Immature natural killer cell (primary cell): ENCODE measurements at regions not wholly inside any gene's neighbourhood (a gene's known extent, or its start where the extent isn't known, plus 50 kb on each side); places are given as distances from the start of the nearest gene placed in this dataset.
"Not testable (repeated sequence)": the region's sequence is repeated elsewhere in the genome, so short reads cannot be mapped to it uniquely, and the experiment has no call there.

Experiments
- DNase-seq, 3 donors: peaks; one replicate each; pipeline ENCODE4 v3.0.0; 2022; ENCODE audit warnings: mixed read lengths in 1 of 3
- H3K27ac Mint-ChIP-seq, 6 donors: one replicate each; pipeline ENCODE4 v1.8.0; 2020; ENCODE audit warnings: mixed read lengths in 6 of 6, mild to moderate bottlenecking in 5 of 6, inconsistent platforms in 4 of 6, moderate library complexity in 3 of 6
- H3K27me3 Mint-ChIP-seq, 3 donors: one replicate each; pipeline ENCODE4 v1.8.0; 2020 to 2021; ENCODE audit warnings: low read depth in 3 of 3, mild to moderate bottlenecking in 3 of 3, mixed read lengths in 3 of 3, moderate library complexity in 3 of 3, inconsistent platforms in 1 of 3
- H3K36me3 Mint-ChIP-seq, 3 donors: one replicate each; pipeline ENCODE4 v1.8.0; 2020; ENCODE audit warnings: mixed read lengths in 3 of 3, inconsistent platforms in 2 of 3, mild to moderate bottlenecking in 2 of 3
- H3K4me1 Mint-ChIP-seq, 2 donors: one replicate each; pipeline ENCODE4 v1.8.0; 2020; ENCODE audit warnings: inconsistent platforms in 2 of 2, mild to moderate bottlenecking in 2 of 2, mixed read lengths in 2 of 2, moderate library complexity in 1 of 2
- H3K4me3 Mint-ChIP-seq, 5 donors: one replicate each; pipeline ENCODE4 v1.8.0; 2020; ENCODE audit warnings: mild to moderate bottlenecking in 5 of 5, mixed read lengths in 5 of 5, inconsistent platforms in 3 of 5, moderate library complexity in 3 of 5
- H3K9me3 Mint-ChIP-seq, 6 donors: one replicate each; pipeline ENCODE4 v1.8.0; 2020; ENCODE audit warnings: mild to moderate bottlenecking in 6 of 6, mixed read lengths in 6 of 6, inconsistent platforms in 4 of 6, moderate library complexity in 3 of 6

DNA sequence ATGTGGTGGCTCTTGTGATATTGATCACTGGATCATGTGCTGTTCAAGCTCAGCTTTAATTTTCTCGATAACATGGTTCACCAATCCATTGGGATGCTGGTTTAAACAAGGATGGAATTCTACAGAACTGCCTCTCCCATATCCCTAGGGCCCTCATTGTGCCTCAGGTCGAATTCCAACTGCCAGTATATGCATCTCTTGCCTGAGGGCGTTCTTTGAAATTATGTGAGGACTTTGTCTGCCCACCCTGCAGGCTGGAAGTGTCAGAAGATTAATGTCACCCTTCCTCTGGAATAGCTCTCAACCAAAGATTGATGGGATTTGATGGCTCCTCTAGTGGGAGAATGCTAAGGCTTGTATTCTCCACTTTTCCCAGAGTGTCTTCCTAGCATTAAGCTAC lies 175.6 kb upstream of the GALNT15 start:
- no peak overlapping the region for H3K4me3 Mint-ChIP-seq
- no peak for DNase-seq
- H3K9me3 Mint-ChIP-seq = peaks cover 0 to 1% (median 0%) of the 10 kb centered on the region in 6 donors
- H3K4me1 Mint-ChIP-seq = no peaks in the 10 kb centered on the region
- peaks cover 0 to 6% (median 2%) of the 10 kb centered on the region in 3 donors for H3K27me3 Mint-ChIP-seq
- no peaks in the 10 kb centered on the region for H3K36me3 Mint-ChIP-seq
- no peak overlapping the region for H3K27ac Mint-ChIP-seq

DNA sequence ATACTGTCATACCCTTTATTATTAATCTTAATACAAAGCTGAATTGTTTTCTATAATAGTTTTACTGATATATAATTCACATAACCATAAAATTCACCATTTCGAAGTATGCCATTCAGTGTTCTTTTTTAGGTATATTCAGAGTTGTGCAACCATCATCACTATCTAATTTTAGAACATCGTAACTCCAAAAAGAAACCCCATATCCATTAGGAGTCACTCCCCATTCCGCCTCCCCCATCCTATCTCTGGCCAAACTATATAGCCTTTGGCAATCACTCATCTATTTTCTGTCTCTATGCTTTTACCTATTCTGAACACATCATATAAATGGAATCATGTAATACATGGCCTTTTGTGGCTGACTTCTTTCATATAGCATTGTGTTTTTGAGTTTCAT lies 169.7 kb upstream of the GALNT15 start:
- DNase-seq = no peak
- Mint-ChIP-seq H3K4me1 (no peaks in the 10 kb centered on the region), H3K27me3 (peaks cover 0 to 15% (median 3%) of the 10 kb centered on the region in 3 donors), H3K36me3 (peaks cover 0 to 4% (median 0%) of the 10 kb centered on the region in 3 donors), H3K27ac (no peak overlapping the region), H3K4me3 (no peak overlapping the region), H3K9me3 (peaks cover 0 to 16% (median 0%) of the 10 kb centered on the region in 6 donors)

DNA sequence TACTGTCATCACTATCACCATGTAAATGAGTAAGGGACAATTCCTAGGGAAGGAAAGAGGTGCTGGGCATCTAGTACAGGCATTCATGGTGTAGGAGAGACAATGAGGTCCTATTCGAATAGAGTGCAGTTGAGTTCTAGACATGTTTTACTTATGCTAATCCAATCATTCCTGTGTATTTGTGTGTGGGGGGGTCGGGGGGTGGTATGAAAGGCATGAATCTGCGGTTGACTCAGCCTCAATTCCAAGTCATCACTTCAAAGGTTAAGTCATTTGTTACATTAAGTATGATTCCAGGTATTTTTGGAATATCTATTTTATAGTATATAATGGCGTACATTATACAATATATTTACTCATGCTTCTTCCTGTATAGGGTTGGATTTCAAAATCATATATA lies 163.1 kb upstream of the GALNT15 start:
- Mint-ChIP-seq H3K9me3 (peaks cover 0 to 16% (median 0%) of the 10 kb centered on the region in 6 donors), H3K27me3 (peaks cover 0 to 17% (median 3%) of the 10 kb centered on the region in 3 donors), H3K4me3 (no peak overlapping the region)

DNA sequence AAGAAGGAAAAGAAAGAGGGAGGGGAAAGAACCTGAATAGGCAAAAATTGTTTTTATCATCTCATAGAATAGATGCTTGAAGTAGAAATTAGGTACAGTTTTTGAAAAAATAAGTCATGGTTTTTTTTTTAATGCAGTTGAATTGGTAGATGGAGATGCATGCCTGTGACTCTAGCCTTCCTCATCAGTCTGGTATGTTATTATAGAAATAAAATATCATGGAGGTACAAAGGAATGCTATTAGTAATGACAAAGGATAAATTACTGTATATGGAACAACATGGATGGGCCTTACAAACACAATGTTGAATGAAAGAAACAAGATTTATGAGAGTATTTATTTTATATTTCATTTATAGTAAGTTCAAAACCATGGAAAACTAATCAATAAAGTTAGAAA lies 162.4 kb upstream of the GALNT15 start:
- H3K27ac Mint-ChIP-seq = no peak overlapping the region
- peaks cover 0 to 13% (median 0%) of the 10 kb centered on the region in 6 donors for H3K9me3 Mint-ChIP-seq
- no peaks in the 10 kb centered on the region for H3K4me1 Mint-ChIP-seq
- peaks cover 0 to 4% (median 0%) of the 10 kb centered on the region in 3 donors for H3K36me3 Mint-ChIP-seq
- peaks cover 0 to 12% (median 0%) of the 10 kb centered on the region in 3 donors for H3K27me3 Mint-ChIP-seq
- no peak overlapping the region for H3K4me3 Mint-ChIP-seq
- DNase-seq = no peak

More for the DNA sequence above, 163.1 kb upstream of the GALNT15 start:
- H3K27ac Mint-ChIP-seq = no peak overlapping the region
- no peak for DNase-seq
- H3K36me3 Mint-ChIP-seq = peaks cover 0 to 4% (median 0%) of the 10 kb centered on the region in 3 donors
- no peaks in the 10 kb centered on the region for H3K4me1 Mint-ChIP-seq

DNA sequence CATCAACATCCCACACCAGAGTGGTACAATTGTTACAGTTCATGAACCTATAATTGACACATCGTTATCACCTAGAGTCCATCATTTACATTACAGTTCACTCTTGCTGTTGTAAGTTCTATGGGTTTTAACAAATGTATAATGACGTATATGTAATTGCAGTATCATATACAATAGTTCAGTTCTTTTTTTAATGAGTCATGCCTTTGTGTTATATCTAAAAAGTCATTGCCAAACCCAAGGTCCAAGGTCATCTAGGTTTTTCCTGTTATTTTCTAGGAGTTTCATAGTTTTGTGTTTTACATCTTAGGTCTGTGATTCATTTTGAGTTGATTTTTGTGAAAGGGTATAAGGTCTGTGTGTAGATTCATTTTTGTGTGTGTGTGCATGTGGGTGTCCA lies 160.9 kb upstream of the GALNT15 start:
- H3K27ac Mint-ChIP-seq = no peak overlapping the region
- peaks cover 0 to 7% (median 0%) of the 10 kb centered on the region in 3 donors for H3K27me3 Mint-ChIP-seq
- no peak for DNase-seq
- H3K36me3 Mint-ChIP-seq = no peaks in the 10 kb centered on the region
- H3K9me3 Mint-ChIP-seq = peaks cover 0 to 2% (median 0%) of the 10 kb centered on the region in 6 donors
- no peaks in the 10 kb centered on the region for H3K4me1 Mint-ChIP-seq
- H3K4me3 Mint-ChIP-seq = no peak overlapping the region

DNA sequence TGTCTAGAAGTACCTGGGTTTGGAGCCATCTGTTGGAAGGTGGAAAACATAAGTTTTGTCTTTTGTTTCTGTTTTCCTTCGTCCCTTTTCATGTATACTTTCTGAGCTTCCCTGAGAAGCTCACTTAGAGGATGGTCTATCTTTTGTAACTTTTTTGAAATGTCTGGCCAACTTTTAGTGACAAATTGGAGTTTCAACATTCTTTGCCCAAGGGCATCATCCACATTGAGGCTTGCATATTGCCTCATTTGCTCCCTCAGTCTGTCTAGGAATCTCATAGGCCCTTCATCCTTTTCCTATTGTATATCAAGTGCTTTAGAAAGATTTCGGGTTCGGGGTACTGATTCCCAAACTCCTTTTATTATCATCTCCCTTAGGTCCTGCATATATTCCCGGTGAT lies 152.7 kb upstream of the GALNT15 start:
- H3K27ac Mint-ChIP-seq, H3K4me1 Mint-ChIP-seq, H3K4me3 Mint-ChIP-seq, H3K9me3 Mint-ChIP-seq, H3K36me3 Mint-ChIP-seq, H3K27me3 Mint-ChIP-seq, DNase-seq: not testable (repeated sequence)

DNA sequence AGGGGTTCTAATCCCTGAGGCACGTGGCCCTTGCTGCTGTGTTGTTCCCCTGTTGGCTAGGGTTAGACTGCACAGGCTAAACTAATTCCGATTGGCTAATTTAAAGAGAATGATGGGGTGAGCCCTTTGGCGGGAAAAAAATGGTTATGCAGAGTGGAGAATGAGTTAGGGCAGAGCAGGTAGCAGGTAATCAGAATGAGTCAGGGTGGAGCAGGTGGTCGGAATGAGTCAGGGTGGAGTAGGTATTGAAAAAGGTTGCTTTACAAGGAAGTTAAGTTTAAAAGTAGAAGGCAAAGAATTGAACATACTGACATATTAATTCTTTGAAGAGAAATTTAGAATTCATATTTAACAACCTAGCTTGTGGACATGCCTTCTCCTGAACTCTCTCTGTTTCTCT lies 150.6 kb upstream of the GALNT15 start:
- not testable (repeated sequence) for H3K27ac Mint-ChIP-seq, DNase-seq, H3K4me1 Mint-ChIP-seq, H3K4me3 Mint-ChIP-seq, H3K9me3 Mint-ChIP-seq, H3K36me3 Mint-ChIP-seq, H3K27me3 Mint-ChIP-seq

DNA sequence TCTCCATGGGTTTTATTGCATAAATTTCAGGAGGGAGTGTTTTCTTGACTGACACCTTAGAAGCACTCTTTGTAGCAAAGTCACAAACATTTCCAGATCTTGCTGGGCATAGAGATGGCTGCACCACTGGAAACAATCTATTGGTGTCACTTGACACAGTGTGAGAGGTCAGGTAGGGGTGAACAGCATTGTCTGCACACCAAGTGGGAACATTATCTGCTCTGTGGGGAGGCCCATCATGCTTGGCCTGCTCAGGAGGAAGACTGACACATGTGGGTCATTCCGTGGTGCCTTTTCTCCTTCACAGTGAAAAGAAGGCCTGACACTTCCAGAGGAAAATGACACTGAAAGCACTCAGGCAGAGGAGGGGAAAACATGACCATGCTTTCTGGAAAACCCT lies 149.9 kb upstream of the GALNT15 start:
- H3K36me3 Mint-ChIP-seq = no peaks in the 10 kb centered on the region
- peaks cover 0 to 6% (median 0%) of the 10 kb centered on the region in 3 donors for H3K27me3 Mint-ChIP-seq
- DNase-seq = no peak
- H3K4me1 Mint-ChIP-seq = no peaks in the 10 kb centered on the region
- H3K4me3 Mint-ChIP-seq = no peak overlapping the region
- H3K9me3 Mint-ChIP-seq = no peaks in the 10 kb centered on the region
- H3K27ac Mint-ChIP-seq = no peak overlapping the region

DNA sequence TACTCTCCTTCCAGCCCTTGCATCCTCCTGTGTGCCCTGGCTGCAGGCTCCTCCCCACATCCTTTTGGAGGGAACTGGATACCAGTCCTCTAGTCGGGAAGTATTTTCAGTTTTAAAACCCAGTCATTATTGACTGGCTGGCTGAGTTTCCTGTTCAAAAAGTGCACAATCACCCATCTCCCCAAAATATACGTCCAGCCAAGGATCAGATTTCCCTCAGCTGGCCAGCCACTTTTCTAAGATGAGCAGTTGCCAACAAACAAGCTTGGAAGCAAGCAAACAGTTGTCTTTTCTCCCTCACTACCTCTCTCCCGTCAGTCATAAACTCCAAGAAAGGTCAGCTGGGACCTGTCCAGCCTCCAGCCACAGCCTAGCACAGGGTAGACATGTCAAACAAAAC lies 147.7 kb upstream of the GALNT15 start:
- no peak for DNase-seq
- Mint-ChIP-seq H3K4me3 (no peak overlapping the region), H3K27ac (no peak overlapping the region), H3K4me1 (no peaks in the 10 kb centered on the region), H3K36me3 (no peaks in the 10 kb centered on the region), H3K27me3 (peaks cover 0 to 9% (median 0%) of the 10 kb centered on the region in 3 donors), H3K9me3 (no peaks in the 10 kb centered on the region)

DNA sequence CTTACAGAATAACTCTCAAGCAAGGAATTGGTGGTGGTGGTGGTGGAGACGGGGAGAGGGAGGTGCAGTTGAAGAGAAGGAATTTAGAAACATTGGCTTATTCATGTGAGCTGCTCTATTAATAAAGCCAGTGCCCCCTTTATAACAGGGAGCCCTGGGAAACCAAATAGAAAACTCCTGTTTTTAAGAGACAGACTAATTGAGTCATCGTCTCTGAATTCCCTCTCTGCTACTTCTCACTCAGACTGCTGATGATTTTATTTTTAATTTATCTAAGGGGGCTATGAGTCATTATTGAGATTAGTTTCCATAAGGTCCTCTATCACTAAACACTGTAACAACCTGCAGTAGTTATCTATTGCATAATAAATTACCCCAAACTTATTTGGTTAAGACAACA lies 145.9 kb upstream of the GALNT15 start:
- Mint-ChIP-seq H3K27me3 (peaks cover 0 to 9% (median 0%) of the 10 kb centered on the region in 3 donors), H3K4me3 (no peak overlapping the region)
- no peak for DNase-seq

DNA sequence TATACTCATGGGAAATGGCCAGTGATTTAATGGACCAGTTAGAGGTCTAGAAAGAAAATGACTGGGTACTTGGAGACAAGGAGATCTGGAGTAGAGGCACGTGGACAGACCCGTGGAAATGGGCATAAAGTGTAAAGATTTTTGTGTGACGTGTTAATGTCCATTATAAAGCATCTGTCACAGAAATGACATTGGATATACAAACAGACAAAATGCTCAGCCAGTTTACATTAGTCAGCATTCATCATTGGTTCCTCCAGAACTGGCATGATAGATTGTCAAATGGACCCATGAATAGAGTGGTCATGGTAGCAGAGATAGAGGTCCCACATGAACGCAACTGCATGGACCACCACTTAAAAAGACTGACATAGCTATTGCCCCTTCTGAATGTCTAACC lies 144.1 kb upstream of the GALNT15 start:
- no peaks in the 10 kb centered on the region for H3K9me3 Mint-ChIP-seq
- no peaks in the 10 kb centered on the region for H3K36me3 Mint-ChIP-seq
- no peak for DNase-seq
- H3K27me3 Mint-ChIP-seq = peaks cover 0 to 9% (median 0%) of the 10 kb centered on the region in 3 donors
- no peaks in the 10 kb centered on the region for H3K4me1 Mint-ChIP-seq
- H3K4me3 Mint-ChIP-seq = no peak overlapping the region
- no peak overlapping the region for H3K27ac Mint-ChIP-seq

More for the DNA sequence above, 145.9 kb upstream of the GALNT15 start:
- H3K27ac Mint-ChIP-seq = no peak overlapping the region
- no peaks in the 10 kb centered on the region for H3K9me3 Mint-ChIP-seq
- H3K36me3 Mint-ChIP-seq = no peaks in the 10 kb centered on the region
- no peaks in the 10 kb centered on the region for H3K4me1 Mint-ChIP-seq

DNA sequence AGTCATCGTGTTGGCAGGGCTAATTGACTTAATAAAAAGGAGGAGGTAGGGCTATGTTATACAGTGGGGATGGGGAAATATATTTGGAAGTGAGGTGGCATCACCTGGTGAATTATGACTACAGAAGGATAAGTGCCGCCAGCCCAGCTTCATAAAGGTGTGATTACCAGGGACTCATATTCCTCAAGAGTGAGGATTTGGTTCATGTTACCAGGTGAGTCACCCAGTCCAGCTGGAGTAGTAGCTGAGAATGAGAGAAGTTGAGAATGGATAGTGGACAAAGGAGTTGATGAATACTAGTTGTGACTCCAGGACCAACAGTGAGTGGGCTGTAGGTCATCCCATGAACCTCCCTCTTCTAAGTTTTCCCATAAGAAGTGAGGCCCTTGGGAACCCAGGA lies 143.0 kb upstream of the GALNT15 start:
- Mint-ChIP-seq H3K27ac (no peak overlapping the region), H3K36me3 (no peaks in the 10 kb centered on the region), H3K4me1 (no peaks in the 10 kb centered on the region), H3K4me3 (no peak overlapping the region), H3K9me3 (no peaks in the 10 kb centered on the region), H3K27me3 (peaks cover 0 to 9% (median 0%) of the 10 kb centered on the region in 3 donors)
- DNase-seq = no peak

DNA sequence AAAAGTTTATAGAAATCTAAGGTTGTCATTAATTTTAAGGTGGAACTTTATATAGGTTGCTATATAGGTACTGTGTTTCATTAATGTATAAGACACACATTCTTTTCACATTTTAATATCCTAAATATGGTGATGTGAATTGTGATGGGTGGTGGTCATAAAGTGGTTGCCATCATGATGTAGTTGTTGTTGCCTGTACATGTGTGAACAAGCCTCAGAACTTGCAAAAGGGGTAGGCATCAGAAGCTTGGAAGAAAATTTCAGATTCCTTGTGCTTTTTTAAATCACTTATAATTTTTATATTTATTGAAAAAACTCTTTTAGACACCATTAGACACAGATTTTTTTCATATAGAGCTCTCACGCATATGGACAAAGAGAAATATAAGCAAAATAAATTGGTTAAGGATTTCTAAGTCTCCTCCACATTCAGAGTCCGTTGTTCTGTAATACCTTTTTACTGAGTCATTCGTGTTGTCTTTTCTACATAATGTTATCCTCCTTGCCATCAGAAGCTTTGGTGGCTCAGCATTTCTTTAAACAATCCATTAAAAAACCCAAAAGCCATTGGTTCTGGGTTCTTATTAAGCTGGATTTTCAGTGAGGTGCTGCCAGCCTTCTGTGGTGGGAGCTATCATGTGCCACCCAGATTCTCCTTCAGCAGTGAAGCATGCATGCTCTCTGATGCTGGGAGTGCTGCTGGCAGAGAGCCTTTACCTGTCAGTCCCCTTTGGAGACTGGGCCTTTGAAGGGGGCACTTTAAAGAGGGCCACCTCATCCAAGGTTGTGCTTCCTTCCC lies 140.4 kb upstream of the GALNT15 start:
- H3K27me3 Mint-ChIP-seq = peaks cover 0 to 14% (median 12%) of the 10 kb centered on the region in 3 donors
- no peak overlapping the region for H3K4me3 Mint-ChIP-seq
- no peak for DNase-seq
- no peak overlapping the region for H3K27ac Mint-ChIP-seq
- no peaks in the 10 kb centered on the region for H3K36me3 Mint-ChIP-seq
- H3K9me3 Mint-ChIP-seq = no peaks in the 10 kb centered on the region
- H3K4me1 Mint-ChIP-seq = no peaks in the 10 kb centered on the region

DNA sequence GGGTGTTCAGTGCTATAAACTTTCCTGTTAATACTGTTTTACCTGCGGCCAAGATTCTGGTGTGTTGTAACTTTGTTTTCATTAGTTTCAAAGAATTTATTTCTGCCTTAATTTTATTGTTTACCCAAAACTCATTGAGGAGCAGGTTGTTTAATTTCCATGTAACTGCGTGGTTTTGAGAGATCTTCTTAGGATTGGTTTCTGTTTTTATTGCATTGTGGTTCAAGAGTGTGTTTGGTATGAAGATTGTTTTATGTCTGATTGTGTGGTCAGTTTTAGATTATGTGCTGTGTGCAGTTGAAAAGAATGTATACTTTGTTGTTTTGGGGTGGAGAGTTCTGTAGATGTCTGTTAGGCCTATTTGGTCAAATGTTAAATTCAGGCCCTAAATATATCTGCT lies 133.5 kb upstream of the GALNT15 start:
- Mint-ChIP-seq H3K27me3 (peaks cover 4 to 17% (median 16%) of the 10 kb centered on the region in 3 donors), H3K4me1 (no peaks in the 10 kb centered on the region), H3K4me3 (no peak overlapping the region), H3K36me3 (no peaks in the 10 kb centered on the region), H3K27ac (no peak overlapping the region), H3K9me3 (no peaks in the 10 kb centered on the region)
- DNase-seq = no peak
